ENCODE measurements at regions not wholly inside any gene's neighbourhood (a gene's known extent, or its start where the extent isn't known, plus 50 kb on each side); places are given as distances from the start of the nearest gene placed in this dataset.
A peak's percentile ranks its signal among the peaks of the same experiment; 100 is the strongest.
"Not testable (repeated sequence)": the region's sequence is repeated elsewhere in the genome, so short reads cannot be mapped to it uniquely, and the experiment has no call there.

- Mint-ChIP-seq H3K4me3 (peak overlapping the region in 2 of 8 donors; percentile 42 to 51), H3K27me3 (peaks cover 0 to 24% (median 23%) of the 10 kb centered on the region in 3 donors), H3K27ac (peak overlapping the region in 3 of 6 donors; percentile 33 to 58 (median 50)), H3K36me3 (no peaks in the 10 kb centered on the region), H3K9me3 (no peaks in the 10 kb centered on the region), H3K4me1 (peaks cover 4 to 9% (median 7%) of the 10 kb centered on the region in 3 donors)
- ATAC-seq (ENCODE audit: low read depth in 2 of 2): no peak
- DNase-seq: no peak
Observed at GRCh38 chr6:6825193-6825784, 236.8 kb downstream of the LY86 start.

- Mint-ChIP-seq H3K27ac (peak overlapping the region in 2 of 6 donors; percentile 59 to 88), H3K4me3 (no peak overlapping the region), H3K36me3 (no peaks in the 10 kb centered on the region), H3K9me3 (no peaks in the 10 kb centered on the region), H3K27me3 (peaks cover 0 to 23% (median 17%) of the 10 kb centered on the region in 3 donors), H3K4me1 (peaks cover 4 to 9% (median 7%) of the 10 kb centered on the region in 3 donors)
- ATAC-seq (ENCODE audit: low read depth in 2 of 2) (peak; percentile 61 to 67), DNase-seq (no peak)
Observed at GRCh38 chr6:6826095-6826901, 237.8 kb downstream of the LY86 start.

GRCh38 chr6:6826961-6827360 lies 238.4 kb downstream of the LY86 start:
- ATAC-seq (ENCODE audit: low read depth in 2 of 2) (no peak), DNase-seq (no peak)
- peak overlapping the region in 2 of 6 donors; percentile 59 to 88 for H3K27ac Mint-ChIP-seq
- no peaks in the 10 kb centered on the region for H3K9me3 Mint-ChIP-seq
- H3K27me3 Mint-ChIP-seq: peaks cover 0 to 26% (median 19%) of the 10 kb centered on the region in 3 donors
- peaks cover 4 to 9% (median 7%) of the 10 kb centered on the region in 3 donors for H3K4me1 Mint-ChIP-seq
- no peak overlapping the region for H3K4me3 Mint-ChIP-seq
- no peaks in the 10 kb centered on the region for H3K36me3 Mint-ChIP-seq

- DNase-seq (no peak), ATAC-seq (ENCODE audit: low read depth in 2 of 2) (no peak)
- H3K4me1 Mint-ChIP-seq: peaks cover 0 to 8% (median 4%) of the 10 kb centered on the region in 3 donors
- H3K27ac Mint-ChIP-seq: peak overlapping the region in 1 of 6 donors; percentile 25
- H3K4me3 Mint-ChIP-seq: no peak overlapping the region
- no peaks in the 10 kb centered on the region for H3K36me3 Mint-ChIP-seq
- peaks cover 6 to 49% (median 24%) of the 10 kb centered on the region in 3 donors for H3K27me3 Mint-ChIP-seq
- no peaks in the 10 kb centered on the region for H3K9me3 Mint-ChIP-seq
Observed at GRCh38 chr6:6829872-6830685, 241.6 kb downstream of the LY86 start.

GRCh38 chr6:6830686-6831063 lies 242.2 kb downstream of the LY86 start:
- H3K36me3 Mint-ChIP-seq; ATAC-seq (ENCODE audit: low read depth in 2 of 2); DNase-seq; H3K4me1 Mint-ChIP-seq; H3K4me3 Mint-ChIP-seq; H3K27ac Mint-ChIP-seq; H3K9me3 Mint-ChIP-seq: not testable (repeated sequence)
- H3K27me3 Mint-ChIP-seq: peaks cover 6 to 45% (median 20%) of the 10 kb centered on the region in 3 donors

- Mint-ChIP-seq H3K9me3 (peaks cover 0 to 2% (median 0%) of the 10 kb centered on the region in 7 donors), H3K36me3 (no peaks in the 10 kb centered on the region), H3K4me3 (no peak overlapping the region), H3K27ac (peak overlapping the region in 1 of 6 donors; percentile 55), H3K27me3 (peaks cover 6 to 39% (median 14%) of the 10 kb centered on the region in 3 donors), H3K4me1 (peaks cover 0 to 4% (median 4%) of the 10 kb centered on the region in 3 donors)
- ATAC-seq (ENCODE audit: low read depth in 2 of 2) (no peak), DNase-seq (no peak)
Observed at GRCh38 chr6:6832439-6832838, 243.9 kb downstream of the LY86 start.

GRCh38 chr6:6834356-6835222 lies 246.1 kb downstream of the LY86 start:
- H3K27ac Mint-ChIP-seq: peak overlapping the region in 1 of 6 donors; percentile 87
- no peak overlapping the region for H3K4me3 Mint-ChIP-seq
- no peaks in the 10 kb centered on the region for H3K36me3 Mint-ChIP-seq
- ATAC-seq (ENCODE audit: low read depth in 2 of 2): no peak
- H3K9me3 Mint-ChIP-seq: peaks cover 0 to 2% (median 0%) of the 10 kb centered on the region in 7 donors
- no peak for DNase-seq
- peaks cover 0 to 4% (median 4%) of the 10 kb centered on the region in 3 donors for H3K4me1 Mint-ChIP-seq
- peaks cover 6 to 31% (median 9%) of the 10 kb centered on the region in 3 donors for H3K27me3 Mint-ChIP-seq

- H3K4me1 Mint-ChIP-seq: peaks cover 0 to 4% (median 4%) of the 10 kb centered on the region in 3 donors
- no peak overlapping the region for H3K4me3 Mint-ChIP-seq
- H3K27ac Mint-ChIP-seq: no peak overlapping the region
- peaks cover 0 to 2% (median 0%) of the 10 kb centered on the region in 7 donors for H3K9me3 Mint-ChIP-seq
- DNase-seq (no peak), ATAC-seq (ENCODE audit: low read depth in 2 of 2) (no peak)
- peaks cover 6 to 31% (median 9%) of the 10 kb centered on the region in 3 donors for H3K27me3 Mint-ChIP-seq
- H3K36me3 Mint-ChIP-seq: no peaks in the 10 kb centered on the region
Observed at GRCh38 chr6:6835223-6835503, 246.6 kb downstream of the LY86 start.

- H3K27ac Mint-ChIP-seq: peak overlapping the region in 2 of 6 donors; percentile 15 to 16
- peaks cover 4 to 12% (median 6%) of the 10 kb centered on the region in 3 donors for H3K4me1 Mint-ChIP-seq
- no peak for DNase-seq
- no peak for ATAC-seq (ENCODE audit: low read depth in 2 of 2)
- no peaks in the 10 kb centered on the region for H3K36me3 Mint-ChIP-seq
- H3K27me3 Mint-ChIP-seq: peaks cover 10 to 29% (median 15%) of the 10 kb centered on the region in 3 donors
- H3K9me3 Mint-ChIP-seq: peaks cover 0 to 2% (median 0%) of the 10 kb centered on the region in 7 donors
- no peak overlapping the region for H3K4me3 Mint-ChIP-seq
Observed at GRCh38 chr6:6836609-6837406, 248.3 kb downstream of the LY86 start.

GRCh38 chr6:6837541-6838080 lies 249.1 kb downstream of the LY86 start:
- H3K27me3 Mint-ChIP-seq: peaks cover 10 to 21% (median 14%) of the 10 kb centered on the region in 3 donors
- DNase-seq (no peak), ATAC-seq (ENCODE audit: low read depth in 2 of 2) (no peak)
- peaks cover 0 to 2% (median 0%) of the 10 kb centered on the region in 7 donors for H3K9me3 Mint-ChIP-seq
- H3K4me3 Mint-ChIP-seq: no peak overlapping the region
- H3K4me1 Mint-ChIP-seq: peaks cover 4 to 13% (median 6%) of the 10 kb centered on the region in 3 donors
- H3K27ac Mint-ChIP-seq: no peak overlapping the region
- H3K36me3 Mint-ChIP-seq: no peaks in the 10 kb centered on the region

- H3K27me3 Mint-ChIP-seq: peaks cover 0 to 15% (median 4%) of the 10 kb centered on the region in 3 donors
- DNase-seq: no peak
- H3K4me3 Mint-ChIP-seq: no peak overlapping the region
- peaks cover 0 to 9% (median 6%) of the 10 kb centered on the region in 3 donors for H3K4me1 Mint-ChIP-seq
- H3K36me3 Mint-ChIP-seq: peaks cover 0 to 7% of the 10 kb centered on the region in 2 donors
- H3K9me3 Mint-ChIP-seq: peaks cover 4 to 16% (median 6%) of the 10 kb centered on the region in 7 donors
- peak overlapping the region in 1 of 6 donors; percentile 12 for H3K27ac Mint-ChIP-seq
- ATAC-seq (ENCODE audit: low read depth in 2 of 2): peak; percentile 46 to 56
Observed at GRCh38 chr6:6840831-6841291, 252.3 kb downstream of the LY86 start.

All from naive B cell (primary cell).